Liver (tissue), 3 donors: ENCODE measurements at regions not wholly inside any gene's neighbourhood (a gene's known extent, or its start where the extent isn't known, plus 50 kb on each side); places are given as distances from the start of the nearest gene placed in this dataset.

Source experiments
- ATF3 ChIP-seq: IDR thresholded peaks from 2 replicates; pipeline ENCODE4 v1.6.1; 2016; ENCODE audit warnings: antibody characterized with exemption
- CTCF ChIP-seq: fragments of 150-350 bp; IDR thresholded peaks from 2 replicates; pipeline ENCODE4 v1.5.1; 2017; ENCODE audit warnings: improper control_type of control experiment, low read depth, low read length; ENCODE audit not compliant: missing input control
- EGR1 ChIP-seq, 2 donors: IDR thresholded peaks; 2 replicates each; pipeline ENCODE4 v1.6.1; 2016 to 2018; ENCODE audit warnings: antibody characterized with exemption in 2 of 2, low read depth in 2 of 2
- HNF4G ChIP-seq: IDR thresholded peaks from 2 replicates; pipeline ENCODE4 v1.6.1; 2016; ENCODE audit warnings: antibody characterized with exemption
- MAX ChIP-seq: IDR thresholded peaks from 2 replicates; pipeline ENCODE4 v1.6.1; 2016; ENCODE audit warnings: antibody characterized with exemption
- REST ChIP-seq: IDR thresholded peaks from 2 replicates; pipeline ENCODE4 v1.6.1; 2016; ENCODE audit warnings: antibody characterized with exemption, mild to moderate bottlenecking
- donor health status: healthy.
- donor health status: healthy.

- no peak for TF ChIP-seq ATF3
- no peak for TF ChIP-seq REST
- TF ChIP-seq CTCF, result no peak
- no peak for TF ChIP-seq MAX
- no peak for TF ChIP-seq EGR1 (IDR thresholded peaks at IDR 0.05; ENCODE audit: low read depth in 2 of 2)
- TF ChIP-seq HNF4G, result no peak
Observed at GRCh38 chr1:170262276-170262939, 116.6 kb downstream of the NTMT2 start.
